Thyroid gland (tissue), 4 donors: ENCODE measurements at regions not wholly inside any gene's neighbourhood (a gene's known extent, or its start where the extent isn't known, plus 50 kb on each side); places are given as distances from the start of the nearest gene placed in this dataset.

ENCODE experiments used
- POLR2A ChIP-seq, 2 donors: fragments of 450-650 bp; IDR thresholded peaks; one replicate each; pipeline ENCODE4 v1.6.1; 2017; ENCODE audit warnings: antibody characterized with exemption in 2 of 2, mild to moderate bottlenecking in 2 of 2, moderate library complexity in 1 of 2
- TF ChIP-seq, protein P1 (sequence below), 6 experiments: fragments of 200-600 bp in 3 of 6; fragments of 450-650 bp in 3 of 6; sonication (generic) in 3 of 6; IDR thresholded peaks; one replicate each; pipeline ENCODE4 v1.5.1; 2016 to 2019; ENCODE audit warnings: antibody characterized with exemption in 6 of 6, mild to moderate bottlenecking in 2 of 6, inconsistent platforms in 1 of 6, moderate library complexity in 1 of 6

DNA sequence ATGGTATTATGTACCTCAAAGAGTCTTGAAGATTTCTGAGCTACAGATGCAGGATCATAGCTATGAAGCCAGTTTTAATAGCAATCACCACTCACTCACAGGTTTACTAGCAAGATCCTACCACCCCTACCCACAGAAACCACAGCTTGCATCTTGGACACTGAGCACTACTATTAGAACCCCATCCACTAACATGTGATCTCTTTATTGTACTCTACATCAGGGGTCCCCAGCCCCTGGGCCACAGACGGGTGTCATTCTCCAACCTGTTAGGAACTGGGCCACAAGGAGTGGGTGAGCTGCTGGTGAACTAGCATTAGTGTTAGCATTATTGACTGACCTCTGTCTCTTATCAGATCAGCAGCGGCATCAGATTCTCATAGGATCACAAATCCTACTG is 844.8 kb upstream of the CHORDC1 start:
- TF ChIP-seq, protein P1, sequence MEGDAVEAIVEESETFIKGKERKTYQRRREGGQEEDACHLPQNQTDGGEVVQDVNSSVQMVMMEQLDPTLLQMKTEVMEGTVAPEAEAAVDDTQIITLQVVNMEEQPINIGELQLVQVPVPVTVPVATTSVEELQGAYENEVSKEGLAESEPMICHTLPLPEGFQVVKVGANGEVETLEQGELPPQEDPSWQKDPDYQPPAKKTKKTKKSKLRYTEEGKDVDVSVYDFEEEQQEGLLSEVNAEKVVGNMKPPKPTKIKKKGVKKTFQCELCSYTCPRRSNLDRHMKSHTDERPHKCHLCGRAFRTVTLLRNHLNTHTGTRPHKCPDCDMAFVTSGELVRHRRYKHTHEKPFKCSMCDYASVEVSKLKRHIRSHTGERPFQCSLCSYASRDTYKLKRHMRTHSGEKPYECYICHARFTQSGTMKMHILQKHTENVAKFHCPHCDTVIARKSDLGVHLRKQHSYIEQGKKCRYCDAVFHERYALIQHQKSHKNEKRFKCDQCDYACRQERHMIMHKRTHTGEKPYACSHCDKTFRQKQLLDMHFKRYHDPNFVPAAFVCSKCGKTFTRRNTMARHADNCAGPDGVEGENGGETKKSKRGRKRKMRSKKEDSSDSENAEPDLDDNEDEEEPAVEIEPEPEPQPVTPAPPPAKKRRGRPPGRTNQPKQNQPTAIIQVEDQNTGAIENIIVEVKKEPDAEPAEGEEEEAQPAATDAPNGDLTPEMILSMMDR (IDR thresholded peaks at IDR 0.05), result no peak
- no peak for TF ChIP-seq POLR2A (IDR thresholded peaks at IDR 0.05)
